AG04449 (cell line): ENCODE measurements at regions not wholly inside any gene's neighbourhood (a gene's known extent, or its start where the extent isn't known, plus 50 kb on each side); places are given as distances from the start of the nearest gene placed in this dataset.

ENCODE experiments used
- CTCF ChIA-PET: fragments of 350-600 bp; formaldehyde crosslinking; extraction: SDS; loops from one replicate; lab custom pipeline; 2021; ENCODE audit warnings: antibody characterized with exemption; lab: Yijun Ruan, JAX
- POLR2A ChIA-PET: fragments of 400-600, 350-600 bp; formaldehyde crosslinking; extraction: SDS; loops from one replicate; lab custom pipeline; 2020; ENCODE audit warnings: antibody characterized with exemption, inconsistent platforms; lab: Yijun Ruan, JAX
- DNase-seq: peaks from one replicate; pipeline ENCODE4 v3.0.0-alpha.2; 2010; ENCODE audit warnings: low read depth, low spot score
- H3K4me3 ChIP-seq: 2 replicates; pipeline ENCODE4 v1.5.1; 2011; ENCODE audit warnings: low read depth, mild to moderate bottlenecking, control low read depth, low read length
- CTCF ChIP-seq: IDR thresholded peaks from one replicate; pipeline ENCODE4 v1.5.1; 2011; ENCODE audit warnings: mild to moderate bottlenecking, moderate library complexity, low read length, control low read depth, inconsistent platforms; ENCODE audit not compliant: insufficient read depth; ENCODE audit errors: missing control alignments

GRCh38 chr2:236934166-236934565 lies 151.5 kb upstream of the COPS8 start:
- ChIA-PET CTCF (no interaction called here), POLR2A (no interaction called here)
- TF ChIP-seq CTCF = no peak
- DNase-seq = no peak
- H3K4me3 ChIP-seq = no peak overlapping the region

- POLR2A ChIA-PET = no interaction called here
Observed at GRCh38 chr2:236934656-236935055, 151.0 kb upstream of the COPS8 start.

GRCh38 chr2:236935083-236935482 lies 150.6 kb upstream of the COPS8 start:
- TF ChIP-seq CTCF = no peak
- CTCF ChIA-PET = no interaction called here
- no peak for DNase-seq
- POLR2A ChIA-PET = no interaction called here
- no peak overlapping the region for H3K4me3 ChIP-seq

More at GRCh38 chr2:236934656-236935055, 151.0 kb upstream of the COPS8 start:
- no peak overlapping the region for H3K4me3 ChIP-seq
- DNase-seq = no peak
- TF ChIP-seq CTCF = no peak
- CTCF ChIA-PET = no interaction called here

- DNase-seq = no peak
- H3K4me3 ChIP-seq = no peak overlapping the region
- TF ChIP-seq CTCF = no peak
- ChIA-PET POLR2A (no interaction called here), CTCF (no interaction called here)
Observed at GRCh38 chr2:236935631-236936445, 149.9 kb upstream of the COPS8 start.

GRCh38 chr2:236936446-236936940 lies 149.2 kb upstream of the COPS8 start:
- ChIA-PET CTCF (no interaction called here), POLR2A (no interaction called here)
- TF ChIP-seq CTCF = no peak
- no peak for DNase-seq
- H3K4me3 ChIP-seq = no peak overlapping the region

- TF ChIP-seq CTCF = no peak
- ChIA-PET CTCF (no interaction called here), POLR2A (no interaction called here)
- H3K4me3 ChIP-seq = no peak overlapping the region
- DNase-seq = no peak
Observed at GRCh38 chr2:236938126-236938525, 147.6 kb upstream of the COPS8 start.
